Adrenal gland (tissue), 5 donors: ENCODE measurements at regions not wholly inside any gene's neighbourhood (a gene's known extent, or its start where the extent isn't known, plus 50 kb on each side); places are given as distances from the start of the nearest gene placed in this dataset.
A peak's percentile ranks its signal among the peaks of the same experiment; 100 is the strongest.

Source experiments
- CTCF ChIP-seq, 6 experiments: fragments of 450-650 bp in 4 of 6; fragments of 200-600 bp in 2 of 6; sonication (generic) in 1 of 6; IDR thresholded peaks; 1 replicate in 5 of 6; 2 replicates in 1 of 6; pipeline versions ENCODE4 v1.5.1 to v1.8.0; 2016 to 2021; ENCODE audit warnings: antibody characterized with exemption in 6 of 6, mild to moderate bottlenecking in 2 of 6, moderate library complexity in 1 of 6
- POLR2A ChIP-seq, 2 donors: fragments of 450-650 bp; IDR thresholded peaks; one replicate each; pipeline ENCODE4 v1.6.1; 2017; ENCODE audit warnings: antibody characterized with exemption in 2 of 2, mild to moderate bottlenecking in 2 of 2, moderate library complexity in 1 of 2
- donor health status: DM: no; HTN: no; CAD: no.

- TF ChIP-seq CTCF (IDR thresholded peaks at IDR 0.05) (peak; percentile 71 to 85 (median 80)), POLR2A (IDR thresholded peaks at IDR 0.05) (no peak)
Measured at GRCh38 chr9:26326563-26326962, 566.0 kb downstream of the CAAP1 start.
